H1 (cell line): ENCODE measurements at regions not wholly inside any gene's neighbourhood (a gene's known extent, or its start where the extent isn't known, plus 50 kb on each side); places are given as distances from the start of the nearest gene placed in this dataset.

ENCODE experiments used
- CTCF ChIA-PET: fragments of 300-600 bp; sonication (Branson Sonifier 250); formaldehyde crosslinking; loops from one replicate; lab custom pipeline; 2021; ENCODE audit not compliant: partially characterized antibody; lab: Charles Lee
- POLR2A ChIA-PET: fragments of 300-600 bp; sonication (Branson Sonifier 250); formaldehyde crosslinking; loops from one replicate; lab custom pipeline; 2021; ENCODE audit warnings: inconsistent platforms; ENCODE audit not compliant: partially characterized antibody; lab: Charles Lee
- DNase-seq, 2 experiments: peaks; one replicate each; pipeline versions ENCODE4 v3.0.0 to v3.0.0-alpha.2; 2010 to 2022; ENCODE audit warnings: low spot score in 2 of 2, low read depth in 1 of 2, mixed read lengths in 1 of 2
- FAIRE-seq: peaks from 2 replicates; lab custom pipeline; 2011; peaks lifted over from hg19 to GRCh38; lab: Jason Lieb, UNC
- H2AFZ ChIP-seq: 2 replicates; pipeline ENCODE4 v1.8.1; 2012; ENCODE audit warnings: low read length, inconsistent platforms
- H2AK5ac ChIP-seq: 2 replicates; pipeline ENCODE4 v1.6.1; 2013; ENCODE audit warnings: low read depth, low read length
- H2BK120ac ChIP-seq: replicated peaks from 2 replicates; pipeline ENCODE3; 2013; ENCODE audit warnings: low read depth, low read length, inconsistent platforms
- H2BK12ac ChIP-seq: 2 replicates; pipeline ENCODE4 v1.6.1; 2013; ENCODE audit warnings: low read depth, low read length
- H2BK15ac ChIP-seq: 2 replicates; pipeline ENCODE4 v1.6.1; 2013; ENCODE audit warnings: low read length
- H2BK20ac ChIP-seq: 2 replicates; pipeline ENCODE4 v1.6.1; 2013; ENCODE audit warnings: low read length
- H2BK5ac ChIP-seq: 2 replicates; pipeline ENCODE4 v1.6.1; 2013; ENCODE audit warnings: low read depth, low read length
- H3K14ac ChIP-seq: 2 replicates; pipeline ENCODE4 v1.6.1; 2013; ENCODE audit warnings: inconsistent platforms; ENCODE audit not compliant: insufficient read length
- H3K18ac ChIP-seq: 2 replicates; pipeline ENCODE4 v1.6.1; 2013; ENCODE audit warnings: low read length; ENCODE audit errors: extremely low read depth
- H3K23ac ChIP-seq: 2 replicates; pipeline ENCODE4 v1.6.1; 2013; ENCODE audit warnings: inconsistent platforms; ENCODE audit not compliant: insufficient read length
- H3K23me2 ChIP-seq: 2 replicates; pipeline ENCODE4 v1.6.1; 2013; ENCODE audit warnings: low read depth, low read length
- H3K27ac ChIP-seq: 2 replicates; pipeline ENCODE4 v1.6.1; 2011; ENCODE audit warnings: low read depth, low read length, inconsistent platforms
- H3K27me3 ChIP-seq, 4 experiments: replicated peaks in 1 of 4; 1 replicate in 1 of 4; 2 replicates in 3 of 4; pipeline versions ENCODE4 v1.6.1 to v1.8.1; 2011 to 2013; ENCODE audit warnings: low read length in 3 of 4, mild to moderate bottlenecking in 3 of 4, inconsistent platforms in 2 of 4, mixed read lengths in 2 of 4, moderate library complexity in 1 of 4; ENCODE audit not compliant: control insufficient read depth in 3 of 4, insufficient read depth in 3 of 4; ENCODE audit errors: extremely low read depth in 1 of 4
- H3K36me3 ChIP-seq, 4 experiments: 2 replicates each; pipeline versions ENCODE4 v1.6.1 to v1.8.1; 2011 to 2013; ENCODE audit warnings: mild to moderate bottlenecking in 4 of 4, low read length in 3 of 4, moderate library complexity in 2 of 4, control low read depth in 1 of 4, inconsistent platforms in 1 of 4; ENCODE audit not compliant: insufficient read depth in 4 of 4, control insufficient read depth in 2 of 4
- H3K4ac ChIP-seq: replicated peaks from 2 replicates; pipeline ENCODE3; 2013; ENCODE audit warnings: low read length, low read depth, mixed read lengths, inconsistent platforms; ENCODE audit not compliant: insufficient read length
- H3K4me1 ChIP-seq, 4 experiments: replicated peaks in 1 of 4; 1 replicate in 1 of 4; 2 replicates in 3 of 4; pipeline versions ENCODE4 v1.6.1 to v1.8.1; 2011 to 2013; ENCODE audit warnings: low read length in 3 of 4, inconsistent platforms in 2 of 4, mixed read lengths in 1 of 4; ENCODE audit not compliant: insufficient read depth in 4 of 4, control insufficient read depth in 3 of 4
- H3K4me2 ChIP-seq, 2 experiments: 2 replicates each; pipeline versions ENCODE4 v1.6.1 to v1.8.1; 2011 to 2013; ENCODE audit warnings: low read depth in 2 of 2, low read length in 2 of 2, control low read depth in 1 of 2, inconsistent platforms in 1 of 2, mild to moderate bottlenecking in 1 of 2; ENCODE audit not compliant: insufficient read depth in 1 of 2
- H3K4me3 ChIP-seq, 4 experiments: fragments of 200-600, 300-600 bp in 1 of 4; sonication (generic), shearing (Covaris generic), sonication (Bioruptor Twin) in 1 of 4; 2 replicates each; pipeline versions ENCODE4 v1.5.1 to v1.8.1; 2011 to 2016; ENCODE audit warnings: low read length in 4 of 4, low read depth in 3 of 4, control low read depth in 2 of 4, inconsistent platforms in 2 of 4, mild to moderate bottlenecking in 2 of 4, mixed read lengths in 1 of 4, moderate library complexity in 1 of 4; ENCODE audit not compliant: insufficient read depth in 2 of 4; ENCODE audit errors: extremely low read depth in 1 of 4
- H3K56ac ChIP-seq: replicated peaks from 2 replicates; pipeline ENCODE3; 2013; ENCODE audit warnings: low read depth, mild to moderate bottlenecking, mixed read lengths, low read length, inconsistent platforms; ENCODE audit not compliant: insufficient read length
- H3K79me1 ChIP-seq: 2 replicates; pipeline ENCODE4 v1.6.1; 2013; ENCODE audit warnings: low read depth, low read length, control low read depth
- H3K79me2 ChIP-seq, 2 experiments: 2 replicates each; pipeline versions ENCODE4 v1.6.1 to v1.8.1; 2012 to 2013; ENCODE audit warnings: low read length in 2 of 2, mild to moderate bottlenecking in 2 of 2, inconsistent platforms in 1 of 2; ENCODE audit not compliant: insufficient read depth in 2 of 2, control insufficient read depth in 1 of 2
- H3K9ac ChIP-seq, 4 experiments: replicated peaks in 1 of 4; 1 replicate in 1 of 4; 2 replicates in 3 of 4; pipeline versions ENCODE4 v1.6.1 to v1.8.1; 2011 to 2013; ENCODE audit warnings: low read depth in 3 of 4, low read length in 3 of 4, control low read depth in 2 of 4, mild to moderate bottlenecking in 2 of 4, moderate library complexity in 2 of 4, inconsistent platforms in 1 of 4; ENCODE audit errors: extremely low read depth in 1 of 4
- H3K9me3 ChIP-seq, 2 experiments: 2 replicates each; pipeline versions ENCODE4 v1.6.1 to v1.8.1; 2012 to 2013; ENCODE audit warnings: mild to moderate bottlenecking in 2 of 2, moderate library complexity in 2 of 2, control low read depth in 1 of 2, inconsistent platforms in 1 of 2, low read depth in 1 of 2, low read length in 1 of 2, mixed read lengths in 1 of 2; ENCODE audit not compliant: insufficient read depth in 2 of 2
- H4K20me1 ChIP-seq, 2 experiments: replicated peaks in 1 of 2; 2 replicates each; pipeline versions ENCODE3 to v1.8.1; 2011 to 2013; ENCODE audit warnings: inconsistent platforms in 2 of 2, low read length in 2 of 2, mild to moderate bottlenecking in 1 of 2; ENCODE audit not compliant: insufficient read depth in 2 of 2, control insufficient read depth in 1 of 2
- H4K5ac ChIP-seq: 2 replicates; pipeline ENCODE4 v1.6.1; 2013; ENCODE audit warnings: low read length, low read depth, mixed read lengths, inconsistent platforms; ENCODE audit not compliant: insufficient read length
- H4K8ac ChIP-seq: 2 replicates; pipeline ENCODE4 v1.8.0; 2013; ENCODE audit warnings: mild to moderate bottlenecking, moderate library complexity, low read length, inconsistent platforms; ENCODE audit not compliant: insufficient read depth; ENCODE audit errors: extremely low read depth
- H4K91ac ChIP-seq: replicated peaks from 2 replicates; pipeline ENCODE3; 2013; ENCODE audit warnings: low read length, mixed read lengths, inconsistent platforms; ENCODE audit not compliant: insufficient read length
- MAFK ChIP-seq: IDR thresholded peaks from 2 replicates; pipeline ENCODE4 v1.6.1; 2012; ENCODE audit warnings: low read depth, mild to moderate bottlenecking, improper control_type of control experiment, low read length
- RAD21 ChIP-seq, 2 experiments: IDR thresholded peaks in 1 of 2; conservative IDR thresholded peaks in 1 of 2; 2 replicates each; pipeline ENCODE4 v1.6.1; 2011; ENCODE audit warnings: low read depth in 2 of 2, low read length in 2 of 2, improper control_type of control experiment in 1 of 2, inconsistent platforms in 1 of 2, mild to moderate bottlenecking in 1 of 2, moderate library complexity in 1 of 2
- SIX5 ChIP-seq: IDR thresholded peaks from 2 replicates; pipeline ENCODE4 v1.6.1; 2011; ENCODE audit warnings: mild to moderate bottlenecking, low read depth, low read length
- ZNF274 ChIP-seq: IDR thresholded peaks from 2 replicates; pipeline ENCODE4 v1.7.0; 2012; ENCODE audit warnings: low read length, borderline replicate concordance; ENCODE audit errors: extremely low read depth
- WGBS, 2 experiments: shearing (Covaris generic) in 1 of 2; methylation state at CpG; one replicate each; pipeline versions ENCODE4 v1.1.6 to v1.1.7; 2013 to 2015; ENCODE audit warnings: low lambda C conversion rate in 2 of 2, mixed read lengths in 2 of 2, inconsistent platforms in 1 of 2, low coverage in 1 of 2, missing lambda C conversion rate in 1 of 2; ENCODE audit not compliant: insufficient replicate concordance in 2 of 2, insufficient coverage in 1 of 2, insufficient read length in 1 of 2; ENCODE audit errors: extremely low coverage in 1 of 2, missing lambda C conversion rate in 1 of 2; 5-methylcytosine and 5-hydroxymethylcytosine counted together
- TF ChIP-seq, protein P1 (sequence below), 3 experiments: IDR thresholded peaks; 1 replicate in 2 of 3; 2 replicates in 1 of 3; pipeline versions ENCODE4 v1.5.1 to v1.6.1; 2011; ENCODE audit warnings: low read length in 3 of 3, mild to moderate bottlenecking in 3 of 3, inconsistent platforms in 2 of 3, low read depth in 1 of 3, moderate library complexity in 1 of 3; ENCODE audit not compliant: insufficient read depth in 1 of 3; ENCODE audit errors: control extremely low read depth in 1 of 3

- Histone ChIP-seq H4K91ac (no peak overlapping the region), H3K79me1 (no peaks in the 10 kb centered on the region), H2BK12ac (no peak overlapping the region), H3K4me1 (peaks cover 2 to 12% (median 8%) of the 10 kb centered on the region in 4 experiments; a peak in 6 of 7 replicates), H2BK15ac (no peak overlapping the region), H4K20me1 (no peaks in the 10 kb centered on the region), H3K4ac (no peak overlapping the region), H3K27me3 (no peaks in the 10 kb centered on the region), H2AK5ac (no peak overlapping the region), H3K79me2 (no peaks in the 10 kb centered on the region), H3K14ac (no peak overlapping the region), H4K8ac (no peak overlapping the region), H3K27ac (no peak overlapping the region), H2BK5ac (no peak overlapping the region), H2BK120ac (no peak overlapping the region), H3K36me3 (no peaks in the 10 kb centered on the region), H3K56ac (no peak overlapping the region), H3K23ac (no peak overlapping the region), H3K4me2 (no peak overlapping the region), H2AFZ (no peak overlapping the region), H3K9me3 (no peaks in the 10 kb centered on the region), H3K4me3 (no peak overlapping the region), H3K23me2 (no peaks in the 10 kb centered on the region; the same call in 1 of the 2 replicates), H4K5ac (no peak overlapping the region), H3K18ac (no peak overlapping the region), H3K9ac (no peak overlapping the region), H2BK20ac (no peak overlapping the region)
- DNase-seq (no peak), FAIRE-seq (no peak)
- no peak for TF ChIP-seq ZNF274
- peak; percentile 10 to 45; a peak in 3 of 4 replicates for TF ChIP-seq RAD21 (IDR thresholded peaks at IDR 0.05 in 1 of 2, conservative IDR thresholded peaks at IDR 0.05 in 1 of 2; ENCODE audit: low read depth in 2 of 2, low read length in 2 of 2)
- TF ChIP-seq MAFK = no peak
- TF ChIP-seq, protein P1, sequence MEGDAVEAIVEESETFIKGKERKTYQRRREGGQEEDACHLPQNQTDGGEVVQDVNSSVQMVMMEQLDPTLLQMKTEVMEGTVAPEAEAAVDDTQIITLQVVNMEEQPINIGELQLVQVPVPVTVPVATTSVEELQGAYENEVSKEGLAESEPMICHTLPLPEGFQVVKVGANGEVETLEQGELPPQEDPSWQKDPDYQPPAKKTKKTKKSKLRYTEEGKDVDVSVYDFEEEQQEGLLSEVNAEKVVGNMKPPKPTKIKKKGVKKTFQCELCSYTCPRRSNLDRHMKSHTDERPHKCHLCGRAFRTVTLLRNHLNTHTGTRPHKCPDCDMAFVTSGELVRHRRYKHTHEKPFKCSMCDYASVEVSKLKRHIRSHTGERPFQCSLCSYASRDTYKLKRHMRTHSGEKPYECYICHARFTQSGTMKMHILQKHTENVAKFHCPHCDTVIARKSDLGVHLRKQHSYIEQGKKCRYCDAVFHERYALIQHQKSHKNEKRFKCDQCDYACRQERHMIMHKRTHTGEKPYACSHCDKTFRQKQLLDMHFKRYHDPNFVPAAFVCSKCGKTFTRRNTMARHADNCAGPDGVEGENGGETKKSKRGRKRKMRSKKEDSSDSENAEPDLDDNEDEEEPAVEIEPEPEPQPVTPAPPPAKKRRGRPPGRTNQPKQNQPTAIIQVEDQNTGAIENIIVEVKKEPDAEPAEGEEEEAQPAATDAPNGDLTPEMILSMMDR (IDR thresholded peaks at IDR 0.05; ENCODE audit: control extremely low read depth in 1 of 3, insufficient read depth in 1 of 3, low read depth in 1 of 3, low read length in 3 of 3) = peak in 2 of 3 experiments; percentile 5 to 14; a peak in 2 of 4 replicates
- no peak for TF ChIP-seq SIX5
- CTCF ChIA-PET = interaction anchor here (0.7 to 1.6 kb wide), 12 partner anchors 10 to 811 kb away, joined by 3 to 5 read pairs (median 3); no protein-coding TSS in a partner anchor
- 88% methylated on average over 3 of the region's 3 CpGs; no CpG with 5 or more reads in 1 of the 2 experiments for WGBS, 2 experiments
- POLR2A ChIA-PET = interaction anchor here (0.7 kb wide), 1 partner anchor 19 kb away, joined by 3 read pairs; no protein-coding TSS in a partner anchor
Observed at GRCh38 chr10:78353636-78354035, 320.0 kb downstream of the RPS24 start.
